ENCODE measurements at regions not wholly inside any gene's neighbourhood (a gene's known extent, or its start where the extent isn't known, plus 50 kb on each side); places are given as distances from the start of the nearest gene placed in this dataset.

DNA sequence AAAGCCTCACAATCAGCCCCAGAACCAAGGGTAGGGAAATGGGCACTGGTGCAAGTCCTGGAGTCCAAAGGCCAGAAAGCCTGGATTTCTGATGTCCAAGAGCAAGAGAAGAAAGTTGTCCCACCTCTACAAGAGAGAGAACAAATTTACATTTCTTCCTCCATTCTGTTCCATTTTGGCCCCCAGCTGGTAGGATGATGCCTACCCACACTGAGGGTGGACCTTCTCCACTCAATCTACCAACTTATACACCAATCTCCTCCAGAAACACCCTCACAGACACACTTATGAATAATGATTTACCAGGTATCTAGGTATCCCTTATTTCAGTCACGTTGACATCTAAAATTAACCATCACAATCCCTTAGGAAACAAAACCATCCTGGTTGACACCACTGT, 367.8 kb upstream of the GRIA3 start:
- H3K9me3 Mint-ChIP-seq, result peaks cover 6% of the 10 kb centered on the region
- ATAC-seq (no peak), DNase-seq (no peak)
- CTCF ChIA-PET, result no interaction called here
- no peak overlapping the region for H3K4me3 Mint-ChIP-seq
- POLR2A ChIA-PET, result no interaction called here
- H3K27me3 Mint-ChIP-seq, result no peaks in the 10 kb centered on the region
- no peak overlapping the region for H3K27ac Mint-ChIP-seq
- H3K4me1 Mint-ChIP-seq (ENCODE audit: low read depth), result no peaks in the 10 kb centered on the region
- intact Hi-C loops (cut with micrococcal nuclease), result no loop called here
- no peaks in the 10 kb centered on the region for H3K36me3 Mint-ChIP-seq (ENCODE audit: low read depth)
- TF ChIP-seq, protein P1, sequence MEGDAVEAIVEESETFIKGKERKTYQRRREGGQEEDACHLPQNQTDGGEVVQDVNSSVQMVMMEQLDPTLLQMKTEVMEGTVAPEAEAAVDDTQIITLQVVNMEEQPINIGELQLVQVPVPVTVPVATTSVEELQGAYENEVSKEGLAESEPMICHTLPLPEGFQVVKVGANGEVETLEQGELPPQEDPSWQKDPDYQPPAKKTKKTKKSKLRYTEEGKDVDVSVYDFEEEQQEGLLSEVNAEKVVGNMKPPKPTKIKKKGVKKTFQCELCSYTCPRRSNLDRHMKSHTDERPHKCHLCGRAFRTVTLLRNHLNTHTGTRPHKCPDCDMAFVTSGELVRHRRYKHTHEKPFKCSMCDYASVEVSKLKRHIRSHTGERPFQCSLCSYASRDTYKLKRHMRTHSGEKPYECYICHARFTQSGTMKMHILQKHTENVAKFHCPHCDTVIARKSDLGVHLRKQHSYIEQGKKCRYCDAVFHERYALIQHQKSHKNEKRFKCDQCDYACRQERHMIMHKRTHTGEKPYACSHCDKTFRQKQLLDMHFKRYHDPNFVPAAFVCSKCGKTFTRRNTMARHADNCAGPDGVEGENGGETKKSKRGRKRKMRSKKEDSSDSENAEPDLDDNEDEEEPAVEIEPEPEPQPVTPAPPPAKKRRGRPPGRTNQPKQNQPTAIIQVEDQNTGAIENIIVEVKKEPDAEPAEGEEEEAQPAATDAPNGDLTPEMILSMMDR (IDR thresholded peaks at IDR 0.05), result no peak

DNA sequence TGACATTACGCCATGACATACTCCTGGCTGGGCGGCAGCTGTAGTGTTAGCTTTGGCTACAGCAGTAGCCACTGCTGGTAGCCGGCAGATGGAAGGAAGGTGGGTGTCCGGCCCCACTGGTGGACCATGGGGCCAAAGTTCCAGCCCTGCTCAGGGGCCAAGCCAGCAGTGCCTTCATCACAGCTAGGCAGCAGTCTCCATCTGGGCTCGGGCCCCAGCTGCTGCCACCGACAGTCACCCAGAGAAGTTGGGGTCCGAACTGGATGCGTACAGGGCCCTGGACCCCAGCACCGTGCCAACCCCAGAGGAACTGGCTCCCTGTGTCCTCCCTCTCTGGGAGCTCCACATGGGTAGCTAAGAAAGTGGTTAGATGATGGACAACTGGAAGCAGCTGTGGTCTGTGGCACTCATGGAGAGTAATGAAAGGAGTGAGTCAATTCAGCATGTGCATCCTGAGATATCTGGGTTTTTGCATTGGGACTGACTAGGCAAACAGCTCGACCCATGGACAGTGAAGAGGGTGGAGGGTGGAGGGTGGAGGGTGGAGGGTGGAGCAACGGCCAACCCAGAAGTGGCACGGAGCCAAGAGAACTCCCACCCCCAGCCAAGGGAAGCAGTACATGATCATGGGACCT, 366.6 kb upstream of the GRIA3 start:
- H3K36me3 Mint-ChIP-seq (ENCODE audit: low read depth), result no peaks in the 10 kb centered on the region
- TF ChIP-seq, protein P1 (IDR thresholded peaks at IDR 0.05), result no peak
- H3K4me1 Mint-ChIP-seq (ENCODE audit: low read depth), result no peaks in the 10 kb centered on the region
- CTCF ChIA-PET, result no interaction called here
- no peak for ATAC-seq
- POLR2A ChIA-PET, result interaction anchor here (0.6 kb wide), 1 partner anchor 24 kb away, joined by 3 read pairs; no protein-coding TSS in a partner anchor
- no peaks in the 10 kb centered on the region for H3K27me3 Mint-ChIP-seq
- no peak for DNase-seq
- intact Hi-C loops (cut with micrococcal nuclease), result no loop called here
- no peak overlapping the region for H3K4me3 Mint-ChIP-seq
- H3K9me3 Mint-ChIP-seq, result peaks cover 8% of the 10 kb centered on the region
- no peak overlapping the region for H3K27ac Mint-ChIP-seq

DNA sequence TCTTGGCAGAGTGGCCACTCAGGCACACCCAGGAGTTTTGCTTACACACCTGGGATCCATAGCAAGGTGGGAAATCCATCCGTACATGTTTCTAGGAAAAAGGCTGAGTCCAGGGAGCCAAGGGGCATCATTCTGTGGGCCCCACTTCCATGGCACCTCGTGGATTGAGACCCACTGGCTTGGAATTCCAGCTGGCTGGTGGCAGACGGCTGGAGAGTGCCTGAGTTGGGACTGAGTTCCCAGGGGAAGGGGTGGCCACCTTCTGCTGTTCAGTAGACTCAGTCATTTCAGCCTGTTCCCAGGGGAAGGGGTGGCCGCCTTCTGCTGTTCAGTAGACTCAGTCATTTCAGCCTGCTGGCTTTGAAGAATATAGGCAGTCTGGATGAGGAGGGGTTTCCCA, 366.0 kb upstream of the GRIA3 start:
- Mint-ChIP-seq H3K9me3 (peaks cover 8% of the 10 kb centered on the region), H3K4me1 (ENCODE audit: low read depth) (no peaks in the 10 kb centered on the region), H3K4me3 (no peak overlapping the region), H3K27ac (no peak overlapping the region), H3K27me3 (no peaks in the 10 kb centered on the region), H3K36me3 (ENCODE audit: low read depth) (no peaks in the 10 kb centered on the region)
- intact Hi-C loops (cut with micrococcal nuclease), result no loop called here
- TF ChIP-seq, protein P1 (IDR thresholded peaks at IDR 0.05), result no peak
- CTCF ChIA-PET, result no interaction called here
- ATAC-seq, result no peak
- no peak for DNase-seq
- POLR2A ChIA-PET, result no interaction called here

DNA sequence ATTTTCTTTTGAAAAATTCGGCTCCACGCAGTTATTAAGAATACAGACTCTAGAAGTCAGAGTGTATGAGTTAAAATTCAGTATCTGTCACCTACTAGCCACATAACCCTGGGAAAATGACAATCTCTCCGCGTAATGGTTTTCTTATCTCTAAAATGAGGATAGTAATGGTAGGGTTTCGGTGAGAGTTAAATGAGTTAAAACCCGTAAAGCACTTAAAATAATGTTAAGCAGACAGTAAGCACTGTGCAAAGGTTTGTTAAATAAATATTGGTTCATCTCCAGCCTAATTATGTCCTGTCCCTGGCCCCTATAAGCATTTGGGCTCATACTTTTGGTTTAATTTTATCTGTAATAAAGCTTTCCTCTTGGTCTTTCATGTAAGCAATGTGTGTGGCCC, 350.8 kb upstream of the GRIA3 start:
- no peak overlapping the region for H3K4me3 Mint-ChIP-seq
- H3K9me3 Mint-ChIP-seq, result no peaks in the 10 kb centered on the region
- no peaks in the 10 kb centered on the region for H3K4me1 Mint-ChIP-seq (ENCODE audit: low read depth)
- DNase-seq (no peak), ATAC-seq (no peak)
- CTCF ChIA-PET, result no interaction called here
- POLR2A ChIA-PET, result no interaction called here
- H3K36me3 Mint-ChIP-seq (ENCODE audit: low read depth), result no peaks in the 10 kb centered on the region
- H3K27ac Mint-ChIP-seq, result no peak overlapping the region
- no peaks in the 10 kb centered on the region for H3K27me3 Mint-ChIP-seq
- TF ChIP-seq, protein P1 (IDR thresholded peaks at IDR 0.05), result no peak
- intact Hi-C loops (cut with micrococcal nuclease), result no loop called here

DNA sequence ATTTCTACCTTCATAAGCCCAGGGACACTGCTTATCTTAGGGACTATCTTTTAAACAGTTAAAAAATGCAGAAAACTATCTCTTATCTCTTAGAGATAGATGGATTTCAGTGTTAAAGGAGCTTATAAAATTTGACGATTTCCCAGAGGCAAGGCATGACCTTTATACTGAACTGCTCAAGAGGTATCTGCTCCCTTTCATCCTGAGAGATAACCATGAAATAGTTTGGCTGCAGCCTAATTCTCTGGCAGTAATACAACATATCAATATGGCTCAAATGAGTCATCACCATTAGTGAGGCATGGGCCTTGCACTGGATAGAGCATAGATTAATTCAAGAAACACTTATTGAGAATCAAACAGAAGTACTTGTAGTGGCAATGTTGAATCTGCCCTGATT, 348.2 kb upstream of the GRIA3 start:
- CTCF ChIA-PET, result no interaction called here

More for the DNA sequence above, 348.2 kb upstream of the GRIA3 start:
- ATAC-seq (no peak), DNase-seq (no peak)
- Mint-ChIP-seq H3K9me3 (no peaks in the 10 kb centered on the region), H3K27ac (no peak overlapping the region), H3K4me1 (ENCODE audit: low read depth) (no peaks in the 10 kb centered on the region), H3K4me3 (no peak overlapping the region), H3K27me3 (no peaks in the 10 kb centered on the region), H3K36me3 (ENCODE audit: low read depth) (no peaks in the 10 kb centered on the region)
- POLR2A ChIA-PET, result no interaction called here
- intact Hi-C loops (cut with micrococcal nuclease), result no loop called here
- TF ChIP-seq, protein P1 (IDR thresholded peaks at IDR 0.05), result no peak

Data from activated CD8-positive, alpha-beta T cell treated with anti-CD3 and anti-CD28 coated beads for 36 hours (primary cell).